ENCODE measurements at regions not wholly inside any gene's neighbourhood (a gene's known extent, or its start where the extent isn't known, plus 50 kb on each side); places are given as distances from the start of the nearest gene placed in this dataset.

- H3K4me2 ChIP-seq (ENCODE audit: low read length): no peak overlapping the region
- no peak overlapping the region for H3K4me3 ChIP-seq (ENCODE audit: low read length)
- TF ChIP-seq EZH2phosphoT487 (IDR thresholded peaks at IDR 0.05; ENCODE audit: low read depth): no peak
- no peak for TF ChIP-seq CTCF (IDR thresholded peaks at IDR 0.05; ENCODE audit: low read depth, low read length)
Measured at GRCh38 chr3:117454254-117454653, 744.7 kb downstream of the TUSC7 start.

GRCh38 chr3:117454908-117455307, 745.3 kb downstream of the TUSC7 start:
- TF ChIP-seq EZH2phosphoT487 (IDR thresholded peaks at IDR 0.05; ENCODE audit: low read depth) (no peak), CTCF (IDR thresholded peaks at IDR 0.05; ENCODE audit: low read depth, low read length) (no peak)
- H3K79me2 ChIP-seq (ENCODE audit: low read length): no peaks in the 10 kb centered on the region
- H3K4me3 ChIP-seq (ENCODE audit: low read length): no peak overlapping the region

More at GRCh38 chr3:117454254-117454653, 744.7 kb downstream of the TUSC7 start:
- H3K27me3 ChIP-seq (ENCODE audit: low read depth, low read length): no peaks in the 10 kb centered on the region
- peaks cover 7% of the 10 kb centered on the region for H3K4me1 ChIP-seq (ENCODE audit: low read length)
- H3K9ac ChIP-seq (ENCODE audit: low read length): no peak overlapping the region
- no peaks in the 10 kb centered on the region for H3K36me3 ChIP-seq (replicated peaks; ENCODE audit: low read depth, low read length)
- no peaks in the 10 kb centered on the region for H3K9me3 ChIP-seq (ENCODE audit: insufficient read depth, low read length)
- H2AFZ ChIP-seq (ENCODE audit: low read depth, low read length): no peak overlapping the region
- H3K27ac ChIP-seq (ENCODE audit: low read length): no peak overlapping the region
- H3K79me2 ChIP-seq (ENCODE audit: low read length): no peaks in the 10 kb centered on the region
- no peaks in the 10 kb centered on the region for H4K20me1 ChIP-seq (ENCODE audit: insufficient read depth, low read length)

GRCh38 chr3:117455782-117456181, 746.2 kb downstream of the TUSC7 start:
- TF ChIP-seq CTCF (IDR thresholded peaks at IDR 0.05; ENCODE audit: low read depth, low read length) (no peak), EZH2phosphoT487 (IDR thresholded peaks at IDR 0.05; ENCODE audit: low read depth) (no peak)
- no peaks in the 10 kb centered on the region for H3K27me3 ChIP-seq (ENCODE audit: low read depth, low read length)

More at GRCh38 chr3:117454908-117455307, 745.3 kb downstream of the TUSC7 start:
- Histone ChIP-seq H3K4me1 (ENCODE audit: low read length) (peaks cover 1% of the 10 kb centered on the region), H3K4me2 (ENCODE audit: low read length) (no peak overlapping the region), H3K36me3 (replicated peaks; ENCODE audit: low read depth, low read length) (no peaks in the 10 kb centered on the region), H3K27ac (ENCODE audit: low read length) (no peak overlapping the region), H3K9me3 (ENCODE audit: insufficient read depth, low read length) (no peaks in the 10 kb centered on the region), H3K9ac (ENCODE audit: low read length) (no peak overlapping the region), H4K20me1 (ENCODE audit: insufficient read depth, low read length) (no peaks in the 10 kb centered on the region), H3K27me3 (ENCODE audit: low read depth, low read length) (no peaks in the 10 kb centered on the region), H2AFZ (ENCODE audit: low read depth, low read length) (no peak overlapping the region)

GRCh38 chr3:117463276-117464115, 753.9 kb downstream of the TUSC7 start:
- H3K4me3 ChIP-seq (ENCODE audit: low read length): no peak overlapping the region
- H2AFZ ChIP-seq (ENCODE audit: low read depth, low read length): no peak overlapping the region
- no peak overlapping the region for H3K4me2 ChIP-seq (ENCODE audit: low read length)
- no peaks in the 10 kb centered on the region for H3K9me3 ChIP-seq (ENCODE audit: insufficient read depth, low read length)
- H3K4me1 ChIP-seq (ENCODE audit: low read length): no peaks in the 10 kb centered on the region
- no peaks in the 10 kb centered on the region for H3K36me3 ChIP-seq (replicated peaks; ENCODE audit: low read depth, low read length)
- no peaks in the 10 kb centered on the region for H3K79me2 ChIP-seq (ENCODE audit: low read length)
- H4K20me1 ChIP-seq (ENCODE audit: insufficient read depth, low read length): no peaks in the 10 kb centered on the region
- H3K27me3 ChIP-seq (ENCODE audit: low read depth, low read length): no peaks in the 10 kb centered on the region
- H3K9ac ChIP-seq (ENCODE audit: low read length): no peak overlapping the region
- H3K27ac ChIP-seq (ENCODE audit: low read length): no peak overlapping the region
- TF ChIP-seq EZH2phosphoT487 (IDR thresholded peaks at IDR 0.05; ENCODE audit: low read depth): no peak
- TF ChIP-seq CTCF (IDR thresholded peaks at IDR 0.05; ENCODE audit: low read depth, low read length): no peak

More at GRCh38 chr3:117455782-117456181, 746.2 kb downstream of the TUSC7 start:
- no peaks in the 10 kb centered on the region for H3K4me1 ChIP-seq (ENCODE audit: low read length)
- H3K4me3 ChIP-seq (ENCODE audit: low read length): no peak overlapping the region
- no peaks in the 10 kb centered on the region for H4K20me1 ChIP-seq (ENCODE audit: insufficient read depth, low read length)
- H3K27ac ChIP-seq (ENCODE audit: low read length): no peak overlapping the region
- no peaks in the 10 kb centered on the region for H3K36me3 ChIP-seq (replicated peaks; ENCODE audit: low read depth, low read length)
- no peaks in the 10 kb centered on the region for H3K79me2 ChIP-seq (ENCODE audit: low read length)
- H3K4me2 ChIP-seq (ENCODE audit: low read length): no peak overlapping the region
- H2AFZ ChIP-seq (ENCODE audit: low read depth, low read length): no peak overlapping the region
- H3K9ac ChIP-seq (ENCODE audit: low read length): no peak overlapping the region
- H3K9me3 ChIP-seq (ENCODE audit: insufficient read depth, low read length): no peaks in the 10 kb centered on the region

Data from OCI-LY3 (cell line).